ENCODE measurements at regions not wholly inside any gene's neighbourhood (a gene's known extent, or its start where the extent isn't known, plus 50 kb on each side); places are given as distances from the start of the nearest gene placed in this dataset.

GRCh38 chr14:97350894-97351731 lies 553.9 kb downstream of the VRK1 start:
- DNase-seq (ENCODE audit: low read depth), result no peak

- DNase-seq (ENCODE audit: low read depth), result no peak
Measured at GRCh38 chr14:97353102-97353501, 555.9 kb downstream of the VRK1 start.

- no peak for DNase-seq (ENCODE audit: low read depth)
Measured at GRCh38 chr14:97354119-97354722, 557.0 kb downstream of the VRK1 start.

GRCh38 chr14:97359341-97359740 lies 562.2 kb downstream of the VRK1 start:
- no peak for DNase-seq (ENCODE audit: low read depth)

GRCh38 chr14:97361181-97361580 lies 564.0 kb downstream of the VRK1 start:
- DNase-seq (ENCODE audit: low read depth), result no peak

- DNase-seq (ENCODE audit: low read depth), result no peak
Measured at GRCh38 chr14:97361958-97362357, 564.8 kb downstream of the VRK1 start.

- no peak for DNase-seq (ENCODE audit: low read depth)
Measured at GRCh38 chr14:97366400-97366799, 569.2 kb downstream of the VRK1 start.

- no peak for DNase-seq (ENCODE audit: low read depth)
Measured at GRCh38 chr14:97367278-97367677, 570.1 kb downstream of the VRK1 start.

- no peak for DNase-seq (ENCODE audit: low read depth)
Measured at GRCh38 chr14:97368049-97368448, 570.9 kb downstream of the VRK1 start.

GRCh38 chr14:97368900-97369564 lies 571.9 kb downstream of the VRK1 start:
- no peak for DNase-seq (ENCODE audit: low read depth)

- no peak for DNase-seq (ENCODE audit: low read depth)
Measured at GRCh38 chr14:97369901-97370300, 572.7 kb downstream of the VRK1 start.

- DNase-seq (ENCODE audit: low read depth), result no peak
Measured at GRCh38 chr14:97376310-97376709, 579.1 kb downstream of the VRK1 start.

GRCh38 chr14:97377550-97377949 lies 580.4 kb downstream of the VRK1 start:
- DNase-seq (ENCODE audit: low read depth), result no peak

- no peak for DNase-seq (ENCODE audit: low read depth)
Measured at GRCh38 chr14:97379091-97379531, 581.9 kb downstream of the VRK1 start.

- no peak for DNase-seq (ENCODE audit: low read depth)
Measured at GRCh38 chr14:97380539-97380941, 583.4 kb downstream of the VRK1 start.

- DNase-seq (ENCODE audit: low read depth), result no peak
Measured at GRCh38 chr14:97381309-97381708, 584.1 kb downstream of the VRK1 start.

- no peak for DNase-seq (ENCODE audit: low read depth)
Measured at GRCh38 chr14:97382616-97383226, 585.5 kb downstream of the VRK1 start.

GRCh38 chr14:97385727-97386126 lies 588.5 kb downstream of the VRK1 start:
- DNase-seq (ENCODE audit: low read depth), result no peak

GRCh38 chr14:97387252-97387874 lies 590.2 kb downstream of the VRK1 start:
- no peak for DNase-seq (ENCODE audit: low read depth)

GRCh38 chr14:97388408-97388807 lies 591.2 kb downstream of the VRK1 start:
- DNase-seq (ENCODE audit: low read depth), result no peak

GRCh38 chr14:97390096-97390724 lies 593.0 kb downstream of the VRK1 start:
- DNase-seq (ENCODE audit: low read depth), result no peak

GRCh38 chr14:97393244-97393643 lies 596.1 kb downstream of the VRK1 start:
- DNase-seq (ENCODE audit: low read depth), result no peak

Data from non-pigmented ciliary epithelial cell (primary cell).